CD4-positive, alpha-beta T cell treated with Interferon alpha-2 for 1 hour (primary cell): ENCODE measurements at regions not wholly inside any gene's neighbourhood (a gene's known extent, or its start where the extent isn't known, plus 50 kb on each side); places are given as distances from the start of the nearest gene placed in this dataset.
"Not testable (repeated sequence)": the region's sequence is repeated elsewhere in the genome, so short reads cannot be mapped to it uniquely, and the experiment has no call there.

ENCODE experiments used
- DNase-seq, 2 donors: peaks; one replicate each; pipeline ENCODE4 v3.0.0-alpha.2; 2020 to 2022

DNA sequence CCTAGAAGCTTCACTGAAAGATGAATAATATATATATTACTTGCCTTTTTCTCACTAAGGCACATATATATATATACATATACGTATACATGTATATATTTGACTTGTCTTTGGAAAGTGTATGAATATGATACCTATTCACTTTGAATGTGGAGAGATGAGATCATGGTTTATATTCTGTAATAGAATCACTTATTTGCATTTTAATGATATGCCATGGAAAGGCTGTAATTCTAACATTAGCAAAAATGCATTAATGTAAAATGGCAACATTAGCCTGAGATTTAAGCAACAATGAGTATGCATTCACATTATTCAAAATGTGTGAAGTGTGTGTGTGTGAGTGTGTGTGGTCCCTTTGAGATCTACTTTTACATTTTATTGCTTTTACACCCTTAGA lies 54.5 kb upstream of the PRKD1 start:
- no peak for DNase-seq

DNA sequence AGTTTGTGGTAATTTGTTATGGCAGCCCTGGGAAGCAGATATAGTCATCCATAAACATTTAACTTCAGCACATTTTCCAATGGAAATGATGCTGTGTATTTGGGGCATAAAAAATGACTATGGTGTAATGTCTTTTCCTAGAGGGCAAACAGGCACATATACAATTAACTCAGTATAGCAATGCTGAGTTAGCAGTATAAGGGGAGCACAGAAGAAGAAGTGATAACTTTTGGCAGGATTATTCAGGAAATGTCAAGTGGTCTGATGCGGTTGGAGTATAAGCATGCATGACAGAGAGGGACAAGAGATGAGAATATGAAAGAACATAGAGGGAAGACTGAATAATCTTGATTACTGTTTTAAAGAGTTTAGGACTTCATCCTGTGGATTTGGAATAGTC lies 55.3 kb upstream of the PRKD1 start:
- no peak for DNase-seq

DNA sequence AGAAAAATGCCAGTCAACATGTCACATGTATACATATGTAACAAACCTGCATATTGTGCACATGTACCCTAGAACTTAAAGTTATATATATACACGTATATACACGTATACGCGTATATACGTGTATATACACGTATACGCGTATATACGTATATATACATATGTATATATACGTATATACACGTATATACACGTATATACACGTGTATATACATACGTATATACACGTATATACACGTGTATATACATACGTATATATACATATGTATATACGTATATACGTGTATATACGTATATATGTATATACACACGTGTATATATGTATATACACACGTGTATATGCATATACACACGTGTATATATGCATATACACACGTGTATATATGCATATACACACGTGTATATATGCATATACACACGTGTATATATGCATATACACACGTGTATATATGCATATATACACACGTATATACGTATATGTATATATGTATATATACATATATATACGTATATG lies 62.8 kb upstream of the PRKD1 start:
- not testable (repeated sequence) for DNase-seq

DNA sequence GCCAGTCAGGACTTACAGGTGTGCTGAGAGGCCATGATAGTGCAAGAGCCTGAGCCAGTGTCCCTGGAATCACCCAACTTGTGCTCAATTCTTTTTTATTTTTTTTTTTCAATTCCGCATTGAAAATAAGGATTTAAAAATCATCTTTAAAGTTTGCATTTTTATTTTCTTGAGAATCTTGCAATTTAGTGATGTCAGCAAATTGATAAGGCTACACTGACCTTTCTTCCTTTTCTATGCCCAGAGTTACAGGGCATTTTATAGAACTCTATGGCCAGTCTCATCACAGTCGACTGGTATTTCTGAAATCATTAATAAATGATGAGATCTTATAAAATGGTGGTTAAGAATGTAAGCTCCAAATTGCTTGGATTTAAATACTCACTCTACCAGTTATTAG lies 63.3 kb upstream of the PRKD1 start:
- no peak for DNase-seq

DNA sequence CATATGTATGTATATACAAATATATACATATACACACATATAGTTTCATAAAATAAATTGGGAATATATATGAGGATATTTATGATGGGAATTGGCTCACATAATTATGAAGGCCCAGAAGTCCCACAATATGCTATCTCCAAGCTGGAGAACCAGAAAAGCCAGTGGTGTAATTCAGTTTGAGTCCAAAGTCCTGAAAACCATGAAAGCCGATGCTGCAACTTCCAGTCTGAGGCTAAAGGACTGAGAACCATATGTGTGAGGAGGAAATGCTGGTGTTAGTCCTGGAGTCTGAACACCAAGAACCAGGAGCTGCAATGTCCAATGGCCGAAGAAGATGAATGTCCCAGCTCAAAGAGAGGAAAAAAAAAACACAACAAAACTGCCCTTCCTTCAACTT lies 65.5 kb upstream of the PRKD1 start:
- no peak for DNase-seq

DNA sequence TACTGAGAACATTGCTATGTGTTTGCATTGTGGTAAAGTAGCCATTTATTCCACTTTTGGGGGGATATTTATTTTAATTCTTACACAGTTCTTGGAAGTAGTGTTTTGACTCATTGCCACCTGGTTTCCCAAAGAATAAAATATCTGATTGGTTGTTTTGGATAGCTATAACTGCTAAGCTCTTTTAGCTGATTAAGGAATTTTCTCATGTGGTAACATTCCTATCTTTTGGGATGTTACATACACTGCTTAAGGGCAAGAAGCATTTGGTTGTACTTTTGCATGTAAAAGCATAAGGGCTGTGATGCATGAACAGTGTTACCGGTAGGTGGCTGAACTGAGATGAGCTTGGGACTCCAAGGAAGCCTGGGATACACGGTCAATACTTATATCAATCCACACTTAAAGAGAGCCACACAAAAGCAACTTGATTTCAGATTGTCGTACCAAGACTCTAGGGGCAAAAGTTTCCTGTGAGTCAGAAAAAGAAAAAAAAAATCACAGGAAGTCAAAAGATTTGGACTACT lies 71.4 kb upstream of the PRKD1 start:
- DNase-seq = no peak

DNA sequence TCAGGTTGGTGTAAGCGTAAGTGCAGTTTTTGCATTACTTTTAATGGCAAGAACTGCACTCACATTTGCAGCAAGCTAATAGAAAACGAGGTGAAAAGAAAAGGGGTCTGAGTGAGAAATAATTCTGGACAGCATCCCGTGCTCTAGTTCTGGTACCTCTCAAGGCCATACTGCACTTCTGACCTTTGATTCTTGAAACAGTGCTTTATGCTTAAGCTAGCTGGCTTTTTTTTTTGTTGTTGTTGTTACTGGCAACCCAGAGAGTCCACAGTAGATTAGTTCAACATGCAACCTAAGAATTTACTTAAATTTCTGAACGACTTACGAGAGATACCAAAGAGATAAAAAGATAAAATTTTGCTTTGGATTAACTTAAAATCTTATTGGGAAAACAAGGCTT lies 75.2 kb upstream of the PRKD1 start:
- no peak for DNase-seq

DNA sequence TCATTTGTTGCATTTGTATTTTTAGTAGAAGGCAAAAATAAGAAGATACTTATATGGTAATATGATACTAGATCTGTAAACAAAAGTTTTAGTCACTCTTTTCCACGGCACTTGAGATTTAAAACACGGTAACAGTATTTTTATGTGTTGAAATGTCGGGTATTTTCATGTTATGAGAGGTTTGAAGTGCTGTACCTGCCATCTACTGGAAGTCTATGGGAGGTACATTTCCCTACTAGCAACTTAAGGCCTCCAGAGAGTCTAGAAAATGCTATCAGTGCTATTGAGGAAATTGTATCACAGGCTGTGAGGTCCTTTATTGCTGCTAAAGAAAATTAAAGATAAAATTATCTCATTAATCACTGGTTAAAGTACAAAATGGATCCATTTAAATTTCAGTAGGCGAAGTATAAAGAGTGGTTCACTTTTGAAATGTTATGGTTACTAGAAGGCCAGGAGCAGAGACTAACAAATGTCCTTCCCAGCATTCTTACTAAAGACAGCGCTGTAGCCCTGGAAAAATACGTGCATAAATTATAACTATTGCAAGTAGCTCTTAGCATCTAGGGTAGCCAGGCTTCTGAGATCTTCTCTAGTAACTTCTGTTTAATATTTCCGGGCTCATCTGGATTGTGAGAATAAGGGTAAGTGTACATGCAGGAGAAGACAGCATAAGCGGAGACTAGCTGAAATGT lies 77.6 kb upstream of the PRKD1 start:
- DNase-seq = no peak

DNA sequence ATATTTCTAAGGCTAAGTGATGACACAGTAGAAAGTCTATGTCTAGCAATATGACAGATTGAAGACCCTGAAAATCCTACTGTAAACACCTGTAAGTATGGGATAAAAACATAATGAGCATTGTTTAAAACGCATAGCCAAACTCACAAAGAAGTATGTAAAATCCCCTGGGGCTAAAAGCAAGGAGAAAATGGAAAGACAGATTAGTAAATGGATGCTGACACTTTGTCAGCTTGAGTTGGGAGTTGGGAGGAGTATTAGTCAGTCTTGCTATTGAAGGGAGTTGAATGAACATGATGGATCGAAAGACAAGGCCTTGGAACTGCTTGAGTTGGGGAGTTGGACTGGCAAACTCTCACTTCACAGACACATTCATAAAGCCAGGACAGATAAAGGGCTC lies 79.0 kb upstream of the PRKD1 start:
- DNase-seq = no peak

DNA sequence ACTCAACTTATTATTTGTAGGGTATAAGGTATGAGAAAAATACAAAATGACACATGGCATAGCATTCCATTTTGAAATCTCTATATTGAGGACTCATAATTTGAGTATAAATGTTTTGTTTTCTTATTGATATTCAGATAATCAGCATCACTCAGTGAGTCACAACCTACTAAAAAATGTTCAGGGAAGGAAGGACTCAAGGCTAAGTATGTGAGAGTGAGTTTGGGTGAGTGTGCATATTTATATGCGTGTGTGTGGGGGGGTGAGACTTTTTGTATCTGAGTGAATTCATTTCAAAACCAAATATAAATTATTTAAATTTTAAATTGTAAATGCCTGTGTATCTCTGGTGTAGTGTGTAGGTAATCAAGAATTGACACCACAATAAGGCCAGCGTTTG lies 87.8 kb upstream of the PRKD1 start:
- no peak for DNase-seq

DNA sequence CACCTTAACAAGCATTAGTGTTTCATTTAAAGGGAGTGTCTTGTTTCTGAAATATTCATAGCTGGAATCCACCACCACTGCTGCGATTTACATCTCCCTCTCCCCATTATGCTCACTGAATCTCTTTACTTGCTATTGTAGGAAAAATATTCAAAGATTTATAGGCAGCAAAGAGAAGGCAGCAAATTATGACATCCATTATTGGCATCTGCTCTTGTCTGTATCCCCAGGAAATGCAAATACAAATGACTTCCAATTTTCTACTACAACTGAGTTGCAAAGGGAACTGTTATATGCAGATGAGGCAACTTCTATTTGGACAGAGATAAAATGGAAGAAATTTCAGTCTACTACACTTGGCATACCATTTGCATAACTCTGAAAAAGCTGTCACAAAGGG lies 88.4 kb upstream of the PRKD1 start:
- no peak for DNase-seq

DNA sequence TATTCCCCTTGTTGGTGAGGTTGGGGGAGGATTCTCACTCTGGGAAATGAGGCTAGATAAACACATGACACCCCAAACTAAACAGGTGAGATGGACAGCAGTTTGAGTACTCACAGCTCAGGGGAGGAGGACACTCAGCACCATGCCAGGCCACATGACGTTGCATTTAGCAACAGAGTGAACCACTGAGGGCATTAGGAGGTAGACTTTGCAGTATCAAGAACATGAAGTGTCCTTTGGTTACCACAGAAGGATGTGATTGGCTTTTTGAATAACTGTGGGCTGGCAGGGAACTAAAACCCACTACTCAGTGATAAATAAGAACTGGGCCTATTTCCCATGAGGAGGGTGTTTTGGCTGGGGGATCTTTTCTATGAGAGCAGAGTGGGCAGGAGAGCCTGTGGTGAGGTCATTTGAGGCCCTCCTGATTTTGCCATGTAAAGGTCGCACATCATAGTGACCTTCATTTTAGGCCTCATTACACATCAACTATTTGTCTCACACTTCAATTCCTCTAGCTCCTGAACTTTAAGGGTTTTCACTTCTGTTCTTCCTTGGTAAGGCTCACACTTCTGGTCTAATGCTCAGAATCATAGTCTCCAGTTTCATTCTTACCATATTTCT lies 89.8 kb upstream of the PRKD1 start:
- no peak for DNase-seq

DNA sequence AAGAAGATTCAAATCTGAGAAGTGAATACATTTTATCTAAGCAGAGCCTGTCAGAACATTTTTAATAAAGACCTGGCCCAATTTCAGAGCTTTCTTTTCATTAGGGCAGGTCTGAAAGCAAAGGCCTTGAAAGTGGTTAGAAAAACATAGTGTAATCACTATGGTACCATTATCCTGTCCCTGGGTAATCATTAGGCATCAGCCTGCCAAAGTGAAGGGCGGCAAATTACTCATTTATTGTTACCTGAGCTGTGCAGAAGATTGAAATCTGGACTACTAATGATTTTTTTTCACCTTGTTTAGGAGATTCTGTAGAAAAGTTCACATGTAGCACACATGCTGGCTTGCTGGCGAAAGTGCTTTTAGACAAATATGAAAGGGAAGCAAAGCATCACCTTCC lies 92.6 kb upstream of the PRKD1 start:
- no peak for DNase-seq

DNA sequence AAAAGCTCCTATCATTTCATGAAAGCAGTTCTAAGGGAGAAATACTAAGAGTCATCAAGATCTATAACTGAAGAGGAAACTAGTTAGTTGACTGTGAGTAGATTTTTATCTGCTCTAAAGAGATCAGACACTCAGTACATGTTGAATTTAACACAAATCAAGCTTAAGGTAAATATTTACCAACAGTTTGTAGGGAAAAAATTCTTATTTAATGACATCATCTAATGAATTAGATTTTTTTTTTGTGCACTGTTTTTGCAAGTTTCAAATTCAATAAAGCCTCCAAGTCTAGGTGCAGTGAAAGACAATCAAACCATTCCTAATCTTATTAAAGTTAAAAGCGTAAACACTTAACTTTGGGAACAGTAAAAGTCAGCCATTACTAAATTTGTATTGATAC lies 93.0 kb upstream of the PRKD1 start:
- DNase-seq = no peak

DNA sequence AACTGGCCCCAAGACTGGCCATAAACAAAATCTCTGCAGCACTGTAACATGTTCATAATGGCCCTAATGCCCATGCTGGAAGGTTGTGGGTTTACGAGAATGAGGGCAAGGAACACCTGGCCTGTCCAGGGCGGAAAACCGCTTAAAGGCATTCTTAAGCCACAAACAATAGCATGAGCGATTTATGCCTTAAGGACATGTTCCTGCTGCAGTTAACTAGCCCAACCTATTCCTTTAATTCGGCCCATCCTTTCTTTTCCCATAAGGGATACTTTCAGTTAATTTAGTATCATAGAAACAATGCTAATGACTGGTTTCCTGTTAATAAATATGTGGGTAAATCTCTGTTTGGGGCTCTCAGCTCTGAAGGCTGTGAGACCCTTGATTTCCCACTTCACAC lies 95.7 kb upstream of the PRKD1 start:
- DNase-seq = not testable (repeated sequence)

DNA sequence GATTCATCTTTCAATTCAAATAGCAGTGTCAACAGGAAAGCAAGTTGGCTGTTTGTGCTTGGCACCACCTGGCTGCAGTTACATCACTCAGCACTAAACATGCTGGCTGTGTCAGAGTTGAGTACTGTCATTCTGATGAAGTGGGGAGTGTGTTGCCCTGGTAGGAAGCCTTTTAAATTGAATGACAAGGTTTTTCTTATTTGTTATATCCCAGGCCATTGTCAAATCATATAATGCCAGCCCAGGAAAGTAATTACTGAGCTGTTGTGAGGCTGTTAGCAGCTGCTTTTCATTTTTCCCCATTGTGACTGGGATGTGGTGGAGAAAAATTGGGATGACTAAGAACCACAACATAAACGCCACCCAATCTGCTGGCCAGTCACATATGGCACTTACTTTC lies 106.5 kb upstream of the PRKD1 start:
- no peak for DNase-seq

DNA sequence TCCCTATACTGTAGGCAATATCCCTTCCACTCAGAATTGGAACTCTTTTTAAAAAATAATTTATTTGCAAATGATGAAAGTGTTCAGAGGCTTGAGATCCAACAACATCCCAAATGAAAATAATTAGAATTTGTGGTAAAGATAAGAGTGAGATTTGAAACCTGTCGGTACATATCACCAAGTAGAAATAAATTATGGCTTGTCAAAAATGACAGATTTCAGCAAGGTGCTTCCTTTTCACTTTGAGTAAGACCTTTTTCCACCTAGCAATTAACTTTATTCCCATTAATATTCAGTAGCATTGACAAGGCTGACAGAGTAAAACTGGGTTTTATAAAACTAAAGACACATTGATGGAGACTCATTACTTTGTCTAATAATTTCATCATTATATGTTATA lies 107.7 kb upstream of the PRKD1 start:
- DNase-seq = no peak

DNA sequence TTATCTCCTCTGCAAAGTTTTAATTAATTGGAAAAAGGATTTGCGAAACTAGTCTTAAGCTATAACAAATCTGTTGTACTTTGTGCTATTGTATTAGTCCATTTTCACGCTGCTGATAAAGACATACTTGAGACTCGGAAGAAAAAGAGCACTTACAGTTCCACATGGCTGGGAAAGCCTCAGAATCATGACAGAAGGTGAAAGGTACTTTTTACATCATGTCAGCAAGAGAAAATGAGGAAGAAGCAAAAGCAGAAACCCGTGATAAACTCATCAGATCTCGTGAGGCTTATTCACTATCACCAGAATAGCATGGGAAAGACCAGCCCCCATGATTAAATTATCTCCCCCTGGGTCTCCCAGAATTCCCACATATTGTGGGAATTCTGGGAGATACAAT lies 118.1 kb upstream of the PRKD1 start:
- no peak for DNase-seq

DNA sequence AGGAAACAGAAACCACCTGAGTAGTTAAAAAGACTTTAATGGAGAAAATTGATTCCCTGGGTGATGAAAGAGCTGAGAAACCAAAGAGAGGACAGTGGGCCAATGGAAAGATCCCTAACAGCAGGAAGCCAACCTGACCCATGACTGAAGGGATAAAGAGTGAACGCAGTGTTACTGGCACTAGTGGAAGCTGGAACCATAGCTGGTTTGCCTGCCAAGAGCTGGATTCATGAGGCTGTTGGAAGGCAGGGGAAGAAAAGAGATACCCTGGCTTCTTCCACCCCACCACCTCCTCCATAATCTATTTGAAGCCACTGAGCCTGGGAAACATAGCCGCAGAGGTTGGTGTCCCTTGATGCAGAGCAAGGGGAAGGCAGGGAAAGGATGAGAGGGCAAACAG lies 125.5 kb upstream of the PRKD1 start:
- no peak for DNase-seq

DNA sequence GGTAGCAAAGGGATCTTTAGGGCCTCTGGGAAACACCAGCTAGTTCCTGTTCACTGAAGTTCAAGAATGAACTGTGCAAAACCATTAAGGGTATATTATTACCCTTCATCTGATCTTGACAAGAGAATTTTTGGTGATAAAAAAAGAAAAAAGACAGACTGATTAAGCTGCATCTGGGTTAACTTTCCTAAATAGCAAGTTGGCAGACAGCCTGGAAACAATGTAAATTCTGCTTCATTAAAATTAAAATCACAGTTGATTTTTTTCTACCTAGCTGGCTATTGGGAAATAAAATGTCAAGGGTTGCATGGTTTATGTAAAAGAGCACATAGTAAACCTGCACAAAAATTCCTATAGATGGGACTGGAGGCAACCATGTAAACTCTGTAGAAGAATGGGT lies 126.6 kb upstream of the PRKD1 start:
- DNase-seq = no peak

DNA sequence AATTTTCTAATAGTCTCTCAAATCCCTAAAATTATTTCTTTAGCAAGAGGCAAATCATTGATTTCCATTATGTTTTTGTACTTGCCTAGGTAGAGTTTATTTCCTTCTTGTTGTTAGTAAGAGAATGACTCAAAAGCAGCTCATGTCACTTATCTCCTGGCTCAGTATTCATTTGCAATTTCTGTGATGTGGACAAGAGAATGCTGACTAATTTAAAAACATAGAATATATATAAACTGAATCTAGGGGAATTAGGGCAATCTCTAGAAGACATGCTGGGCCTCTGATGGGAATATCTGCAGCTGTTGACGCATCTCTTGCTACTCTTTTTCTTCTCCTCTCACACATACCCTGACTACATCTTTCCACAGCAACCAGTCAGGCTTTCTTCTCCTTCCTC lies 130.8 kb upstream of the PRKD1 start:
- no peak for DNase-seq

DNA sequence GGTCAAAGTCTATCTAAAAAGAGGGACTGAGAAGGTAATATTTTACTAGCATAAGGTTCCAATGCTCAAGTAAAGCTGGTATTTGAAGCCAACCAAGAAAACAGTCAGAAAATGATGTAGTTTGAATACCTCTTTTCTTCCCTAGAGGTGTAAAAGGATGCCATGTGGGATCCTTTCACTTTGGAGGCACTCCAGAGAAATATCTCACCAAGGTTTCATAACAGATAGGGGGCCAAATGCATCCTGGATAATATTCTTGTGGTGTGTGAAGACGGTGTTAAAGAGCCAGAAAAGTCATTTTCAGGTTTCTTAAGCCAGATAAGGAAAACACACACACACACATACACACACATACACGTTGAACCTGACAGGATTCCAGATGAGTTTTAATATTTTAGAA lies 136.1 kb upstream of the PRKD1 start:
- DNase-seq = no peak

DNA sequence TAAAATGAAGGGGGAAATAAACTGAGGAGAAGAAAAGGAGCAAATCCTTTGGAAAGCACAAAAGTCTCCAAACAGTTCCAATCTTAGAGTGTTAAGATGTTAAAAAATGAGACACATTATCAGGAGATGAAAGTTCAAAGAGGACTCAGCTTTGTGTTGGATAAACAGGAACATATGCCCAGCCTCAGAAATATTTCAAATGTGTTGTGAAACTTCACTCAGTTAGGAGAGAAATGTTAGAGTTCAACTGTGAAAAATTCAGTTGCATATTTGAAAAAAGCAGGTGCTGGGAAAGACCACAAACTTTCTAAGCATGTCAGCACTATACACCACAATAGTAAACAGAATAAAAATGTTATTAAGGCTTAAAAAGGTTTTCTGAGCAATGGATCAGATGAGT lies 136.8 kb upstream of the PRKD1 start:
- DNase-seq = no peak

DNA sequence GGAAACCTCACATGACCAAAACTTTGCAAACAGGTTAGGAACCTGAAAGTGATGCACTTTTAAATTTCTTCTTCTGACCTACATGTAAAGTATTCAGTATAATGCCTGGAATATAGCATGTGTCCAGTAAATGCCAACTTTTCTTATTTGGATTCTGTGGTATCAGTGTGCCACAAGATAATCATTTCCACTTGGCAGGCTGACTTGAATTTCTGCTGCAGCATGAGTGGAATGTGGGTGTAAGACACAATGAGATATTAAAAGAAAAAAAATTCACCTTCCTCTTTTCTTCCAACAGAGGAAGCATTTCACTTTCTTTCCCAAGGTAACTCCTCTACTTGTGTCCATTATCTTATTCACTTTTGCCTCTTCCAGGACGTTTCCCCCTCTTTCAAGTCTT lies 141.9 kb upstream of the PRKD1 start:
- DNase-seq = no peak

DNA sequence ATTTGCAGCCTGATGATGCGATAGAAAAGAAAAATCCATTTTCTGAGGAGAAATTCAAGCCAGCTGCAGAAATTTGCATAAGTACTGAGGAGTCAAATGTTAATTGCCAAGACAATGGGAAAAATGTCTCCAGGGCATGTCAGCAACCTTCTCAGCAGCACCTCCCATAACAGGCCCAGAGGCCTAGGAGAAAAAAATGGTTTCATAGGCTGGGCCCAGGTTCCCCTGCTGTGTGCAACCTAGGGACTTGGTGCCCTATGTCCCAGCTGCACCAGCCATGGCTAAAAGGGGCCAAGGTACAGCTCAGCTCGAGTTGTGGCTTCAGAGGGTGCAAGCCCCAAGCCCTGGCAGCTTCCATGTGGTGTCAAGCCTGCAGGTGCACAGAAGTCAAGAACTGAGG lies 144.8 kb upstream of the PRKD1 start:
- DNase-seq = not testable (repeated sequence)
